Parathyroid adenoma (tissue), 2 donors: ENCODE measurements at regions not wholly inside any gene's neighbourhood (a gene's known extent, or its start where the extent isn't known, plus 50 kb on each side); places are given as distances from the start of the nearest gene placed in this dataset.

Experiments
- H2AFZ ChIP-seq: fragments of 300-600 bp; sonication (generic); one replicate; pipeline ENCODE4 v1.7.0; 2017; ENCODE audit warnings: antibody characterized with exemption, mild to moderate bottlenecking
- H3K27ac ChIP-seq: fragments of 300-600 bp; sonication (generic); one replicate; pipeline ENCODE4 v1.7.0; 2017
- H3K27me3 ChIP-seq: fragments of 300-600 bp; sonication (generic); one replicate; pipeline ENCODE4 v1.7.0; 2017; ENCODE audit warnings: low read length; ENCODE audit not compliant: control insufficient read depth, insufficient read depth
- H3K36me3 ChIP-seq: fragments of 300-600 bp; sonication (generic); one replicate; pipeline ENCODE4 v1.7.0; 2017; ENCODE audit warnings: low read length; ENCODE audit not compliant: control insufficient read depth, insufficient read depth
- H3K4me1 ChIP-seq: fragments of 300-600 bp; sonication (generic); one replicate; pipeline ENCODE4 v1.7.0; 2017; ENCODE audit warnings: control low read depth
- H3K4me2 ChIP-seq: fragments of 300-600 bp; sonication (generic); one replicate; pipeline ENCODE4 v1.7.0; 2017; ENCODE audit warnings: low read length
- H3K4me3 ChIP-seq: fragments of 300-600 bp; sonication (generic); one replicate; pipeline ENCODE4 v1.7.0; 2017; ENCODE audit warnings: low read depth, low read length
- H3K79me2 ChIP-seq: fragments of 300-600 bp; sonication (generic); one replicate; pipeline ENCODE4 v1.7.0; 2017; ENCODE audit warnings: control low read depth
- H3K9ac ChIP-seq: fragments of 300-600 bp; sonication (generic); one replicate; pipeline ENCODE4 v1.7.0; 2017; ENCODE audit warnings: mild to moderate bottlenecking
- H3K9me3 ChIP-seq: fragments of 300-600 bp; sonication (generic); one replicate; pipeline ENCODE4 v1.7.0; 2017; ENCODE audit warnings: low read length; ENCODE audit not compliant: control insufficient read depth
- CTCF ChIP-seq: fragments of 300-600 bp; sonication (generic); IDR thresholded peaks from one replicate; pipeline ENCODE4 v1.7.0; 2017; ENCODE audit warnings: antibody characterized with exemption, mild to moderate bottlenecking
- donor health status: primary hyperparathyroidism.

- Histone ChIP-seq H3K9me3 (no peaks in the 10 kb centered on the region), H3K79me2 (no peaks in the 10 kb centered on the region), H3K4me3 (no peak overlapping the region), H3K4me1 (no peaks in the 10 kb centered on the region), H3K9ac (no peak overlapping the region), H2AFZ (no peak overlapping the region), H3K4me2 (no peak overlapping the region), H3K27me3 (peaks cover 3% of the 10 kb centered on the region), H3K36me3 (no peaks in the 10 kb centered on the region), H3K27ac (no peak overlapping the region)
- no peak for TF ChIP-seq CTCF
Observed at GRCh38 chr22:48372390-48372789, 1455.3 kb downstream of the BRD1 start.

GRCh38 chr22:48371391-48371790, 1456.3 kb downstream of the BRD1 start:
- Histone ChIP-seq H3K27ac (no peak overlapping the region), H3K79me2 (no peaks in the 10 kb centered on the region), H3K27me3 (peaks cover 3% of the 10 kb centered on the region), H3K4me2 (no peak overlapping the region), H3K4me1 (no peaks in the 10 kb centered on the region), H2AFZ (no peak overlapping the region), H3K4me3 (no peak overlapping the region), H3K36me3 (no peaks in the 10 kb centered on the region), H3K9ac (no peak overlapping the region), H3K9me3 (no peaks in the 10 kb centered on the region)
- no peak for TF ChIP-seq CTCF

DNA sequence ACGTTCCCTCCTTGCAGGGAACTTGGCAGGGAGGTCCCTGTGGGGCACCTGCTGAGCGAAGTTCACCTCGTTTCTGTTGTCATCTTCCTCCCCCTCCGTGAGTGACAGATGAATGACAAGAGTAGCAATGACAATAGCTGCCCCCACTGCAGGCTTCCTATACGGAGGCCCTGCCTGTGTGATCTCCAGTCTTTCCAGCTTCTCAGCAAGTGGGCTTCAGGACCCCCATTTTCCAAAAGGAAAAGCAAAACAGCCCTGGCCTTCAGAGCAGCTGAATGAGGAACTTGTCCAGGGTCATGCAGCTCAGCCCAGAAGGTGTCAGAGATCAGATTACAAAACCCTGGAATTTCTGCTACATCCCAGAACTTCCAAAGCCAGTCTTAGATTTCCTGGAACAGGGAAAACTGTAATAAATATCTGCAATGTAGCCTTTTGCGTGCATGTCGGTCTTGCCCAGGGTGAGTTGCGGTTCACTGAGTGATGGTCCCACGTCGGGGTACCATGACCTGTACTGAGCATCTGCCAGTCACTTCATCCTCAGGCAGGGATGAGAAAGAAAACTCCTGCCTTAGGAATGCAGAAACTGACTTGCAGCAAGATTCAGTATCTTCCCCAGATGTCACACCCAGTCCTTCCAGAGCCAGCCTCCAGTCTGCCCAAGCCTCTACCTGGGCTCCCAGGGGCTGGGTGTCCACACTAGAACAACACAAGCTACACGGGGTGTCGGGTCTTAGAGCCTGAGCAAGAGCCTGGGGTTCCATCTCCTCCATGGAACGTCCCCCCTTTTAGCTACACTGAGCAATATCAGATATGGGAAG, 1457.0 kb downstream of the BRD1 start:
- Histone ChIP-seq H3K9ac (no peak overlapping the region), H2AFZ (no peak overlapping the region), H3K36me3 (no peaks in the 10 kb centered on the region), H3K27ac (no peak overlapping the region), H3K4me2 (no peak overlapping the region), H3K9me3 (no peaks in the 10 kb centered on the region), H3K4me3 (no peak overlapping the region), H3K27me3 (peaks cover 3% of the 10 kb centered on the region), H3K79me2 (no peaks in the 10 kb centered on the region), H3K4me1 (no peaks in the 10 kb centered on the region)
- no peak for TF ChIP-seq CTCF

- no peaks in the 10 kb centered on the region for H3K4me1 ChIP-seq
- no peaks in the 10 kb centered on the region for H3K79me2 ChIP-seq
- no peak for TF ChIP-seq CTCF
- H3K27me3 ChIP-seq, result peaks cover under 1% of the 10 kb centered on the region
- no peaks in the 10 kb centered on the region for H3K36me3 ChIP-seq
- no peak overlapping the region for H3K4me2 ChIP-seq
- no peak overlapping the region for H3K9ac ChIP-seq
- no peak overlapping the region for H3K27ac ChIP-seq
- H3K9me3 ChIP-seq, result no peaks in the 10 kb centered on the region
- H3K4me3 ChIP-seq, result no peak overlapping the region
- H2AFZ ChIP-seq, result no peak overlapping the region
Observed at GRCh38 chr22:48369789-48370507, 1457.7 kb downstream of the BRD1 start.
